Lower lobe of right lung (tissue), 2 donors: ENCODE measurements at regions not wholly inside any gene's neighbourhood (a gene's known extent, or its start where the extent isn't known, plus 50 kb on each side); places are given as distances from the start of the nearest gene placed in this dataset.

ENCODE experiments used
- ATAC-seq, 2 donors: fragments of 200-7000 bp; cut with Tn5 transposase; one replicate each; pipeline ENCODE4 v1.9.1; 2020 to 2022; ENCODE audit warnings: mild to moderate bottlenecking in 2 of 2, moderate library complexity in 2 of 2
- DNase-seq: peaks from one replicate; pipeline ENCODE4 v3.0.0-alpha.2; 2020
- H3K27ac ChIP-seq: fragments of 200-600 bp; one replicate; pipeline ENCODE4 v1.8.0; 2022
- H3K27me3 ChIP-seq: fragments of 200-600 bp; one replicate; pipeline ENCODE4 v1.8.0; 2022; ENCODE audit warnings: low read depth
- H3K36me3 ChIP-seq: fragments of 200-600 bp; one replicate; pipeline ENCODE4 v1.8.0; 2022; ENCODE audit warnings: mild to moderate bottlenecking
- H3K4me1 ChIP-seq: fragments of 200-600 bp; one replicate; pipeline ENCODE4 v1.8.0; 2022
- H3K4me3 ChIP-seq: fragments of 200-600 bp; one replicate; pipeline ENCODE4 v1.8.0; 2022; ENCODE audit warnings: mild to moderate bottlenecking
- H3K9me3 ChIP-seq: fragments of 200-600 bp; one replicate; pipeline ENCODE4 v1.8.0; 2022
- intact Hi-C: fragments of 100-400 bp; cut with DNase I; formaldehyde crosslinking; loops from one replicate; pipeline ENCODE4 v1.11.0; 2022
- TF ChIP-seq, protein P1 (sequence below): fragments of 200-600 bp; IDR thresholded peaks from one replicate; pipeline ENCODE4 v1.8.0; 2022; ENCODE audit warnings: antibody characterized with exemption, mild to moderate bottlenecking
- donor health status: DM: no; HTN: yes; CAD: no; lungs with severe emphysema.

DNA sequence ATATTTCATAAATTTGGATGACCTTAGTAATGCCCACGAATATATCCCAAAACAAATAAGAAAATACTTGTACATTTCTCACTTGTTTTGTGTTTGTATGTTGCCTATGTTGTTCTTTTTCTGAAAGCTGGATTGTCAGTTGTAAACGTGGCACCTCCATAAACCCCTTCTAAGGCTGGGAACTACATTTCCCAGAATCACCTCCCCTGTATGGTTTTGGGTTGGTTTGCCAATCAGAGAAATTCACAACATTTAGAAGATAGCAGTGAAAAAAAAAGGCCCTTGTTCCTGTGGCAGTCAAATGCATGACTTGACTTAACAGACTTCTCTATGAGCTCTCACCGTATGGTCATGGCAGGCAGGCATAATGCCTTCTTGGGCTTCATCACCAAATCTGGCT, 676.3 kb upstream of the STEAP1 start:
- no peak for ATAC-seq
- Histone ChIP-seq H3K36me3 (no peaks in the 10 kb centered on the region), H3K27ac (no peak overlapping the region), H3K4me1 (no peaks in the 10 kb centered on the region), H3K27me3 (no peaks in the 10 kb centered on the region), H3K9me3 (no peaks in the 10 kb centered on the region), H3K4me3 (no peak overlapping the region)
- intact Hi-C loops = no loop called here
- TF ChIP-seq, protein P1, sequence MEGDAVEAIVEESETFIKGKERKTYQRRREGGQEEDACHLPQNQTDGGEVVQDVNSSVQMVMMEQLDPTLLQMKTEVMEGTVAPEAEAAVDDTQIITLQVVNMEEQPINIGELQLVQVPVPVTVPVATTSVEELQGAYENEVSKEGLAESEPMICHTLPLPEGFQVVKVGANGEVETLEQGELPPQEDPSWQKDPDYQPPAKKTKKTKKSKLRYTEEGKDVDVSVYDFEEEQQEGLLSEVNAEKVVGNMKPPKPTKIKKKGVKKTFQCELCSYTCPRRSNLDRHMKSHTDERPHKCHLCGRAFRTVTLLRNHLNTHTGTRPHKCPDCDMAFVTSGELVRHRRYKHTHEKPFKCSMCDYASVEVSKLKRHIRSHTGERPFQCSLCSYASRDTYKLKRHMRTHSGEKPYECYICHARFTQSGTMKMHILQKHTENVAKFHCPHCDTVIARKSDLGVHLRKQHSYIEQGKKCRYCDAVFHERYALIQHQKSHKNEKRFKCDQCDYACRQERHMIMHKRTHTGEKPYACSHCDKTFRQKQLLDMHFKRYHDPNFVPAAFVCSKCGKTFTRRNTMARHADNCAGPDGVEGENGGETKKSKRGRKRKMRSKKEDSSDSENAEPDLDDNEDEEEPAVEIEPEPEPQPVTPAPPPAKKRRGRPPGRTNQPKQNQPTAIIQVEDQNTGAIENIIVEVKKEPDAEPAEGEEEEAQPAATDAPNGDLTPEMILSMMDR = no peak
- DNase-seq = no peak

DNA sequence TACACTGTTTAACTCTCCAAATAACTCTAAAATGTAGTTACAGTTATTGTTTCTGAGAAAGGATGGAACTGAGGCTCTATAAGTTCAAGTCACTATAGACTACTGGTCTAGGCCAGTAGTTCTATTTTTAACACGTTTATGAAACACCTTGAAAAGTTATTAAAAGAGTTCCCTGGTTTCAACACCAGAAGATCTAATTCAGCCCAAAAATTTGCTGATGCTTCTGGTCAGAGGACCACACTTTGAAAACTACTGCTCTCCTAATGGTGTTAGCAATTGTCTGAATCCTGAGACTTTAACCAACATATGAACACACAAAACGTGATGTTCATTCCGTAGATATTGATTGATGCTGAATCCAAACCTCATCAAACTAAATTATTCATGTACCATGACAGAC, 658.6 kb upstream of the STEAP1 start:
- Histone ChIP-seq H3K36me3 (no peaks in the 10 kb centered on the region), H3K4me1 (no peaks in the 10 kb centered on the region), H3K4me3 (no peak overlapping the region), H3K27me3 (no peaks in the 10 kb centered on the region), H3K9me3 (no peaks in the 10 kb centered on the region), H3K27ac (no peak overlapping the region)
- ATAC-seq (no peak), DNase-seq (no peak)
- TF ChIP-seq, protein P1 = no peak
- intact Hi-C loops = no loop called here

DNA sequence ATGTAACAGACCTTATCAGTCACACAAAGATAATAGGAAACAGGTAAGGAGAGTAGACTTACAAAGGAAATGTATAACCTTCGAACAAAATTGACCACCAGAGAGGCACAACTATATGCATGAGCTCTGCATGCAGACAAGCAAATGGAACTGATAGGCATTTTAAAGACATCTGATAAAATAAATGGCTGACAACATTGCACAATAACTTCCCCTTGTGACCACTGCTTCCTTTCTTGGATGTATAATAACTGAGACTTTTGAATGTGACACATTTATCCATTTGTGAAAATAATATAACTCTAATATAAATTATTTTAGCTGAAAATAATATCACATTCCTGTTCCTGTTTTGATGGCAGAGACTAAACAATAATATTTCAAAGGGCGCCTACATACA, 654.2 kb upstream of the STEAP1 start:
- H3K27ac ChIP-seq = no peak overlapping the region
- H3K4me1 ChIP-seq = no peaks in the 10 kb centered on the region
- H3K9me3 ChIP-seq = no peaks in the 10 kb centered on the region
- DNase-seq = no peak
- no peak for ATAC-seq
- intact Hi-C loops = no loop called here
- no peaks in the 10 kb centered on the region for H3K27me3 ChIP-seq
- TF ChIP-seq, protein P1 = no peak
- H3K4me3 ChIP-seq = no peak overlapping the region
- no peaks in the 10 kb centered on the region for H3K36me3 ChIP-seq

DNA sequence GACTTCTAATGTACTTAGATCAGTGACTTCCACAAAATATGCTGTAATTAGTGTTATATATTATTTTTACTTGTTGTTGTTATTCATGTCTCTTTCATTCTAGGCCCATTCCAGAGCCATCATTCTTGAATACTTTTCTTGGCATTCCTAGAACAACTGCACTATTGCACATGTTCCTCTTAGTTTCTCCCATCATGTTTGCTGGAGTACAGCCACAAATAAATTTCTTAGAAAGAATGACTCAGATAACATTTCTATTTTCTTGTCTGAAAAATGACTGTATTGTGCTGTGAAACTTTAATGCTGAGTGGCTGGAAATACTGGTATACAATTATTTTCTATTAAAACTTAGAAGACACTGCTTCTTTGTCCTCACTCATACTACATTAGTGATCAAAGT, 651.0 kb upstream of the STEAP1 start:
- no peaks in the 10 kb centered on the region for H3K4me1 ChIP-seq
- no peak for DNase-seq
- no peaks in the 10 kb centered on the region for H3K9me3 ChIP-seq
- no peaks in the 10 kb centered on the region for H3K27me3 ChIP-seq
- intact Hi-C loops = no loop called here
- TF ChIP-seq, protein P1 = no peak
- H3K36me3 ChIP-seq = no peaks in the 10 kb centered on the region
- ATAC-seq = no peak
- no peak overlapping the region for H3K4me3 ChIP-seq
- no peak overlapping the region for H3K27ac ChIP-seq

DNA sequence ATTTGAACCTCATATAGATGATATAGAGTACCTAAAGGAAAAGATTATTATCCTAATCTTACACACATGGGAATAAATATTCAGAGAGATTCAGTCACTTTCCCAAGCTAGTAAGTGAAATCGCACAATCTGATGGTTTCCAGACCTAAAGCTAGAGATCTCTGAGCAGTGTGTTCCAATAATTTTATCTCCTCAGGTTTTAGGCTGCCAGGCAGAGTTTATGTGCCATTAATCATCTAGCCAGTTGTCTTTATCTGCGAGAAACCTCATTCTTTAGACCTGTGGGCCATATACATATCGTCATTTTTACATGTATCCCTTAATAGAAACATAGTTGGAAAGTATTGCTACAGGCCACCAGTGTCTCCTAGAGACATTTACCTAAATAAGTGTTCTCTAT, 647.2 kb upstream of the STEAP1 start:
- no peaks in the 10 kb centered on the region for H3K27me3 ChIP-seq
- intact Hi-C loops = no loop called here
- H3K27ac ChIP-seq = no peak overlapping the region
- H3K4me3 ChIP-seq = no peak overlapping the region
- H3K36me3 ChIP-seq = no peaks in the 10 kb centered on the region
- no peaks in the 10 kb centered on the region for H3K4me1 ChIP-seq
- no peaks in the 10 kb centered on the region for H3K9me3 ChIP-seq
- ATAC-seq = no peak
- no peak for DNase-seq
- TF ChIP-seq, protein P1 = no peak

DNA sequence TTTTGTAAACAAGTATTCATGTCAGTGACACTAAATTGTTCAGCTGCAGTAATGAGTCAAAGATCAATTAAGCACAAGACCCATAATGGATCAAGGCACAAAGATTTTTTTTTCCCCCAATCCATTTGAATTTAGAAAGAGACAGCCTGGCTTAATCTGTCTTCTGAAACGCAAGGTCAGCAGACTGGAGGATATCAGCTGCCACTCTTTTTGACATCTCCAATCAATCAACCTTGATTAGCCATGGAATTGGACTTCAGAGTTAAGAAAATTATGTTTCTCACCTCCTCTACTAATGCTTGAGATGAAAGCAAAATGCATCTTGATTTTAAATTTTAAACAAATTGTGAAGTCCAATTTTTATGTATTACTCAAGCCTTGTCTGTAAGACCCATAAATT, 642.4 kb upstream of the STEAP1 start:
- H3K9me3 ChIP-seq = no peaks in the 10 kb centered on the region
- TF ChIP-seq, protein P1 = no peak
- H3K36me3 ChIP-seq = no peaks in the 10 kb centered on the region
- H3K4me1 ChIP-seq = no peaks in the 10 kb centered on the region
- DNase-seq = no peak
- no peak overlapping the region for H3K4me3 ChIP-seq
- intact Hi-C loops = no loop called here
- H3K27ac ChIP-seq = no peak overlapping the region
- ATAC-seq = no peak
- H3K27me3 ChIP-seq = no peaks in the 10 kb centered on the region
